ENCODE measurements at regions not wholly inside any gene's neighbourhood (a gene's known extent, or its start where the extent isn't known, plus 50 kb on each side); places are given as distances from the start of the nearest gene placed in this dataset.
"Not testable (repeated sequence)": the region's sequence is repeated elsewhere in the genome, so short reads cannot be mapped to it uniquely, and the experiment has no call there.

- DNase-seq = not testable (repeated sequence)
Measured at GRCh38 chr14:98223710-98224109, 1048.3 kb downstream of the BCL11B start.

DNA sequence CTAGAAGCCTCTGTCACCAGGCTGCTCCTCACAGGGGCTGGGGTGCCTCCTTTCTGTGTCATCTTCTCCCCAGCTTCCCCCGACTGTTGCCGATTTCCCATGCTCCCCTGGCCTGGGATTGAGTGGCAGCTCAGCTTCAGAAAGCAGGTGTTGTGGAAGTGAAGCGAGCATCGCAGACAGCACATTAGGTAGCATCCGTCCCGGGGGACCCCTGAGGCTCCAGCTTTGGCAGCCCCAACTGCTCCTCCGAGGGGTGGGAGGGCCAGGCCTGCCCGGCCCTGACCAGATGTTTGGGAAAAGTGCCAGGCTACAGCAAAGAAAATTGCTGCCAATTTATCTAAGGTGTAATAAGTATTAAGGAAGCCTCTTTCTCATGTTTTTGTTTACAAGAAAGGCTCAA, 1045.6 kb downstream of the BCL11B start:
- peak; percentile 45 for DNase-seq

- DNase-seq = no peak
Measured at GRCh38 chr14:98227000-98227726, 1044.8 kb downstream of the BCL11B start.

DNA sequence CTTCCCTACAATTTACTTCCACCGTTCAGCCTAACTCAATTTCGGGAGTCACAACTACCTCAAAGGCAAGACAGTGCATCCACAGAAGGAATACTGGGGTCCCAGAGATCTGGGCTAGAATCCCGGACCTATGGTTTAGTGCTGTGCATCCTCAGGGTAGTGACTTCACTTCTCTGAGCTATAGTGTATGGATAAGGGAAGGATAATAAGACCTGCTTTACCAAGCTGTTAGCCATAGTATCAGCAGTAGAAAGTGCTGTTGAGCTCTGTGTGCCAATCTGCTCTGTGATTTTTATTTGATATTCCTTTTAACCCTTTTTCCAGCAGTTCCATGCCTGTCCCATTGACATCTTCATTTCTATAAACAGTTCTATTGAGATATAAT, 1044.3 kb downstream of the BCL11B start:
- no peak for DNase-seq

- no peak for DNase-seq
Measured at GRCh38 chr14:98229656-98230366, 1042.2 kb downstream of the BCL11B start.

DNA sequence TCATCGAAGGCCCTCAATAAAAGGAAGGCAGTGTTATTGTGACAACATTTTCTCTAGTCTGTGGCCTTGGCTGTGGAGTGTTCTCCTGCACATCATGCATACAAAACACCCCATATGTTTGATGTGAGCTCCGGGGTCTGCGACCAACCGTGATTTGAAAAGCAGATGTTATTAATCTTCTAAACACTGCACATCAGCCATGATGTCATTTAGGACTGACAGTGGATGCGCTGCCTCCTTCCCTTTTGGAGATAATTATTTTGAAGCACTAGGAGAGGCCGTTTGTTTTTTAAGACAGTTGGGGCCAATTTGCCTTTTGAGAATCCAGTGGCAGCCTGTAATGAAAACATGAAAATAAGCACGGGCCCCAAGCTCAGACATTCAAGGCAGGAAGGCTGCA, 1041.6 kb downstream of the BCL11B start:
- no peak for DNase-seq

GRCh38 chr14:98231210-98231609, 1040.8 kb downstream of the BCL11B start:
- DNase-seq = no peak

DNA sequence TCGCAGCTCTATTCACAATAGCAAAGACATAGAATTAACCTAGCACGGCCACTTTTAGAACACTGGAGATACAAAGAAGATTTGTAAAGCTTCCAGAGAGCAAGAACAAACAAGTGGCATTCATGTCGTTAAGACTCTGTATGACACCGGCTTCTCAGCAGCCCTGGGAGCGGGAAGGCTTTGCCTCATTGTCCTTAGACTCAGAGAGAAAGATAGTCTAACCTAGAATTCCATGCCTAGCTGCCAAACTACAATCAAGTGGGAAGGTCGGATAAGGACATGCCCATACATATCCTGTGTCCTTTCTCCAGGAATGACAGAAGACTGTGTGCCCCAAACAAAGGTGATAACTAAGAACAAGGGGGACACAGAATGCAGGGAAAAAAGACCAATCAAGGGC, 1038.3 kb downstream of the BCL11B start:
- DNase-seq = no peak

DNA sequence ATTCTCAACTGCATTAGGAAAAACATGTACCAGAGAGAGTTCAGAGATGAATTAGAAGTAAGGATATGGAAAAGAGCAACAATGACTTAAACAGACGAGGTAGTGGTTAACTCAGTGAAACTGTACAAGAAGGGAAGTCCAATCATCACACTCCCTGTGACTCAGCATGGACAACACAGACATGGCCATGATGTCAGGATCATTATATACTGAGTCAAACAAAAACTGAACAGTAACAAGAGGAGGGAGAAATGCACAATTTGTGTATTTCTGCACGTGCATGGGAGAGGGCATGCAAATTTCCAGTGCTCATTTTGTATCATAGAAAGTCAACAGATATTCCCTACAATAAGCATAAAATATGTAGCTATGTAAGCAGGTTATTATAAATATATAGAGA, 1037.8 kb downstream of the BCL11B start:
- no peak for DNase-seq

DNA sequence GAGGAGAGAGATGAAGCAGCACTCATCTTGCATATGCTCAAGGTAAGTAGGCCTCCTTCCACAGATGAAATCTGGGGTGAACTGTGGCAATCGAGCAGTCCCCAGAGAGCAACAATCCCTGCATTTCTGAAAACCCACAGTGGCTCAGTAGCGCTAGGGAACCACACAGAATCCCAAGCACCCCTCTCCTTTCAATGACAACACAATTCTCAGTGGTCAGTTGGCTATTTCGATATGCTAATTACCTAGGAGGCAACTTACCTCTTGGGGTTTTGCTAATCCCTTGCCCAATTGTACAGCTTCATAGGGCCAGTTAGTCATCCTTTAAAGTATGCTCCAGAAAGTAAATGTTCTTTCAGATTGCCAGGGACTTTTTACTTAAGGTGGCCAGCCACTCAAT, 1035.7 kb downstream of the BCL11B start:
- no peak for DNase-seq

- DNase-seq = no peak
Measured at GRCh38 chr14:98237939-98238338, 1034.1 kb downstream of the BCL11B start.

DNA sequence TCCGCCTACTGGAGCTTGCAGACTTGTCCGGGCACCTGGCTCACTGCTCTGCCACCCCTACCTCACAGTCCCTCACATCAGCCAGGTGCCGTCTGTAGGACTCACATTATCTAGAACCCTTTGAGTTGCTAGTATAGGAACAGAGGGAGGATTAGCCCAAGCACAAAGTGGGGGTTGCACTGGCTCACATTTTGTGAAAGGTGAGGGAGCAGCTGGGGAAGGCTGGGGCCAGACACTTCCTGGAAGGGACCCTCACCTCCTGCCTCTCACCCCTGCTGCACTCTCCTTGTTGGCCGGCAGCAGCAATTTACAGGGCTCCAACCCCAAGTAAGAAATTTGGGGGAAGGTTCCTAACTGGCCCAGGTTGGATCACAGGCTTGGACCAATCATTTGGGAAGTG, 1031.6 kb downstream of the BCL11B start:
- no peak for DNase-seq

DNA sequence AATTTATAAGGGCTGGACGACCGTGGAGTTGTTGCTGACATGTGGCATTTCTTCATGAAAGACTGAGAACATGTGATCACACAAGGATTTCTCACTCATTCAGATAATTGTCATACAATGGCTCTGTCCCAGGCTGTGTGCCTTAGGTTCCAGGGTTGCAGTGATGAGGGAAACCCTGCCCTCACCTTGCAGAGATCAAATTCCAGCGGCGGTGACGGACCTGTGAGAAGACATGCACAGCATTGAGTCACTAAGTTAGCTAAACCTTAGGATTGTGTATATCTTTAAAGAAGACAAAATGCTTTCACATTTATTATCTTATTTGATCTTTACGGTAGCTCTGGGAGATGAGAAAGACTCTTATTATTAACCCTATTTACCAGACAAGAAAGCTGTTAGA, 1029.1 kb downstream of the BCL11B start:
- DNase-seq = no peak

DNA sequence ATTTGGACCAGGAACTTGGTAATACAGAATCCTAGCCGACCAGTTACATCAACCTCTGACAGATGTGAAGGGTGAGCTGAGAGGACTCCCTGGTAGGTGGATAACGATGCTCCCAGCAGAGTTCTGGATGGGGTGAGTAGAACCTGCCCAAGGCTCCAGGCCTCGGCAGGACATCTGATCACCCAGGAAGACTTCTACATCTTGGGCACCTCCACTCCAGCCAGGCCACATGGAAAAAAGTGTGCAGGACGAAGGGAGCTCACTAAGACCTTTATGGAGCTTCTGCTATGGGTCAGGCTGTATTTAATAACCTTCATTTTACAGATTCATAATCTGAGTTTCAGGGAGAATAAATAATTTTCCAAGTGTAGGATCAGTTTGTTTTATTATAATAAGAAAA, 1028.7 kb downstream of the BCL11B start:
- no peak for DNase-seq

DNA sequence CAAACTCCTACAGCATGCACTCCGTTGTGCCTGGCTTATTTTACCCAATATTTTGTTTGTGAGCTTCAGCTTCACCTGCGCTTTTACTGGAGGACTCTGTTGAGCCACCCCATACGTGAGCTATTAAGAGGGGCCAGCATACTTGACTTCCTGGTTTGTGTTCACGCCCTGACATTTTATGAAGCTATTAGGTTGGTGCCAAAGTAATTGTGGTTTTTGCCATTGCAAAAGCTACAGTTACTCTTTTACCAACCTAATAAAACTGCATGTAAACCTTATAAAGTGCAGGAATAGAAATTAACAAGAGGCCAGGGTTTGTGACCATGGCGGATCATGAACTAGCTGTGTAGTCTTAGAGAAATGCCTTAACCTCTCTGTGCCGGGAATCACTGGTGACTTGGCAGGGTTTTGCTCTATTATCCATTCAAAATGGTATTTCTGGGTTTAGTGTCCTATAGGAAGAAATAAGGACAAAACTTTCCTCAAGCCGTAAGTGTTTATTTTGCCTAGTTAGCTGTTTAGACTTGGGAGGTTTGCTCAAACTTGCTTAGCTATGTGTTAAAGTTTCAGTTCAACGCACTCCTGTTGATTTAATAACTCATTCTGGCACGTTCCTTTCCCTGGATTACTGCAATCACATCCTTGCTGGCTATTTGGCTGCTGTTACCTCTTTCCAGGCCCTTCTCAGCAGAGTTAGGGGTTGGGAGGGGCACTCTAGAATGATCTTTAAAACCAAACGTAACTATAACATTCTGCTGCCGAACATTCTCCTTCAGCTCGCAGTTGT, 1027.6 kb downstream of the BCL11B start:
- no peak for DNase-seq

GRCh38 chr14:98244966-98245569, 1026.9 kb downstream of the BCL11B start:
- DNase-seq = no peak

DNA sequence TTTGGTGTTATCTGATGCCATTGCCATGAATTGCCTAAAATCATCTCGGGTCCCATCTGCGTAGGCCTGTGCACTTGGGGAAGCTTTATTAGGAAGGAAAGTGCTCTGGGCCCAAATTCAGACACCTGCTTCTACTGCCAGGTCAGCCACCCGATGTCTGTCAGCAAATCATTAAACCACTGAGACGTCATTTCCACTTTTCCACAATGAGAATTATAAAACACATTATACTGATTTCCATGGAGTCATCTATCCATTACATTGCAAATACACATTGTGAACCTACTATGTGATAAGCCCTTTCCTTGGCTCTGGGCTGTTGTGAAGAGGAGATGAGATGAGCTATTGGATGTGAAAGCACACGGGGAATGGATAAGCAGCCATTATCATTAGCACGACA, 1022.9 kb downstream of the BCL11B start:
- no peak for DNase-seq

GRCh38 chr14:98249476-98249875, 1022.5 kb downstream of the BCL11B start:
- DNase-seq = no peak

GRCh38 chr14:98252820-98253219, 1019.2 kb downstream of the BCL11B start:
- no peak for DNase-seq

DNA sequence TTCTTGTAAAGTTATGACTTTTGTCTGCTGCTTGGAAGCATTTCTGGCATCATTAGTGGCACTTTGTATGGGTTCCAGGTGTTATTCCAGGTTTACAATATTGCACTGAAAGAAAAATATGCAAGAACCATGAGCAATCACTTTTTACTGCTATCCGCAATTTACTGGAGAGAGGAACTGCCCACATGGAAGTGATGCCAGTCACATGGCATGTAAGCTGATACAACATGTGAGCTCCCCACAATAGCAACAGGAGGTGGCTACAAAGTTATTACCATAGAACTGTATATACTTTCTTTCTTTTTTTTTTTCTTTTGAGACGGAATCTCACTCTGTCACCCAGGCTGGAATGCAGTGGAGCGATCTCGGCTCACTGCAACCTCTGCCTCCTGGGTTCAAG, 1012.1 kb downstream of the BCL11B start:
- no peak for DNase-seq

- no peak for DNase-seq
Measured at GRCh38 chr14:98262566-98262965, 1009.4 kb downstream of the BCL11B start.

- DNase-seq = no peak
Measured at GRCh38 chr14:98269533-98269932, 1002.5 kb downstream of the BCL11B start.

GRCh38 chr14:98270201-98270600, 1001.8 kb downstream of the BCL11B start:
- DNase-seq = no peak

DNA sequence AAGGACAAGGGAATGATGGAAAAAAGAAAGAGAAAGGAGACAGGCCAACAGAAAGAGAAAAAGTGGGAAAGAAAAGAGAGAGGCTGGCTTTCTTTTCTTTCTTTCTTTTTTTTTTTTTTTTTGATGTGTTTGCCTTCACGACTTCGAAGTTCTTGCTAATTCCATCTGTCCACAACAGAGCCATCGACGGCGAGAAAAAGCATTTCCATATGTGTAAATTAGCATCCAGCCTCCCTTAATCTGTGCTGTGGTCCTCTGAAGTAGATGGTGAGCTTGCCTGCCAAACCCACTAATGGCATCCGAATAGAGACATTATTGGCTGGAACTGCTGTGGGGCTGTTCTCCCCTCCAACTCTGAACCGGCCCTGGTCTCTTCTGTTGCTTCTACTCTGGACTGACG, 997.4 kb downstream of the BCL11B start:
- DNase-seq = no peak
